CD4-positive, alpha-beta T cell treated with Interleukin-4 for 4 hours (primary cell): ENCODE measurements at regions not wholly inside any gene's neighbourhood (a gene's known extent, or its start where the extent isn't known, plus 50 kb on each side); places are given as distances from the start of the nearest gene placed in this dataset.

Experiments
- DNase-seq: peaks from one replicate; pipeline ENCODE4 v3.0.0-alpha.2; 2020

- DNase-seq = no peak
These were observed 266.3 kb downstream of the FBXW7 start for GRCh38 chr4:152269448-152270191.

- DNase-seq = no peak
These were observed 268.1 kb downstream of the FBXW7 start for GRCh38 chr4:152267811-152268210.

GRCh38 chr4:152266831-152267480 lies 268.9 kb downstream of the FBXW7 start:
- no peak for DNase-seq

GRCh38 chr4:152265149-152265621 lies 270.7 kb downstream of the FBXW7 start:
- DNase-seq = no peak

- DNase-seq = no peak
These were observed 271.8 kb downstream of the FBXW7 start for GRCh38 chr4:152264106-152264505.

GRCh38 chr4:152259866-152260265 lies 276.0 kb downstream of the FBXW7 start:
- DNase-seq = no peak

- DNase-seq = no peak
These were observed 276.8 kb downstream of the FBXW7 start for GRCh38 chr4:152258804-152259708.

- DNase-seq = no peak
These were observed 277.5 kb downstream of the FBXW7 start for GRCh38 chr4:152258391-152258790.

GRCh38 chr4:152257601-152258066 lies 278.3 kb downstream of the FBXW7 start:
- DNase-seq = no peak

GRCh38 chr4:152256996-152257395 lies 278.9 kb downstream of the FBXW7 start:
- DNase-seq = no peak

- peak; percentile 85 for DNase-seq
These were observed 280.5 kb downstream of the FBXW7 start for GRCh38 chr4:152255437-152255836.

GRCh38 chr4:152248347-152248746 lies 287.5 kb downstream of the FBXW7 start:
- DNase-seq = no peak

- DNase-seq = no peak
These were observed 288.5 kb downstream of the FBXW7 start for GRCh38 chr4:152247271-152247975.

GRCh38 chr4:152246659-152247058 lies 289.2 kb downstream of the FBXW7 start:
- peak; percentile 11 for DNase-seq

GRCh38 chr4:152245680-152246079 lies 290.2 kb downstream of the FBXW7 start:
- DNase-seq = no peak

GRCh38 chr4:152244659-152245058 lies 291.2 kb downstream of the FBXW7 start:
- DNase-seq = no peak

GRCh38 chr4:152243896-152244595 lies 291.8 kb downstream of the FBXW7 start:
- DNase-seq = no peak

- no peak for DNase-seq
These were observed 292.7 kb downstream of the FBXW7 start for GRCh38 chr4:152243206-152243605.

- no peak for DNase-seq
These were observed 295.7 kb downstream of the FBXW7 start for GRCh38 chr4:152240232-152240631.

GRCh38 chr4:152239216-152239615 lies 296.7 kb downstream of the FBXW7 start:
- DNase-seq = no peak

- no peak for DNase-seq
These were observed 299.3 kb downstream of the FBXW7 start for GRCh38 chr4:152236519-152237056.

- no peak for DNase-seq
These were observed 300.2 kb downstream of the FBXW7 start for GRCh38 chr4:152235718-152236117.
